ENCODE measurements at regions not wholly inside any gene's neighbourhood (a gene's known extent, or its start where the extent isn't known, plus 50 kb on each side); places are given as distances from the start of the nearest gene placed in this dataset.

DNA sequence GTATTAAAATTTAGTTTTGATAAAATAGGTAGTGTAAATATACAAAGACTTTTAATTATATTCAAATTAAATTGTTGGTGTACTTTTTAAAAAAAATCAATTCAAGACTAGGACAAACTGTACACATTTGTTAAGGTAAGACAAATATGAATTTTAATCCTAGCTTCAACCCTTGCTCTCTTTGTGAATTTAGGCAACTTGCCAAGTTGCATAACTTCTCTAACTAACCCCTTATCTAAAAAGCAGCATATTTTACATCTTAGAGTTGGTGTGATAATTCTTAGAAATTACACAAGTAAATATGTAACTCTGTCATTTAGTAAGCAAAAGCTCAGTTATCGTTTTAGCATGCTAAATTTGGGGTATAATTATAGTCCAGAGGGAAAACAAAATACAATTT is 78.1 kb upstream of the FSTL5 start:
- TF ChIP-seq, protein P1, sequence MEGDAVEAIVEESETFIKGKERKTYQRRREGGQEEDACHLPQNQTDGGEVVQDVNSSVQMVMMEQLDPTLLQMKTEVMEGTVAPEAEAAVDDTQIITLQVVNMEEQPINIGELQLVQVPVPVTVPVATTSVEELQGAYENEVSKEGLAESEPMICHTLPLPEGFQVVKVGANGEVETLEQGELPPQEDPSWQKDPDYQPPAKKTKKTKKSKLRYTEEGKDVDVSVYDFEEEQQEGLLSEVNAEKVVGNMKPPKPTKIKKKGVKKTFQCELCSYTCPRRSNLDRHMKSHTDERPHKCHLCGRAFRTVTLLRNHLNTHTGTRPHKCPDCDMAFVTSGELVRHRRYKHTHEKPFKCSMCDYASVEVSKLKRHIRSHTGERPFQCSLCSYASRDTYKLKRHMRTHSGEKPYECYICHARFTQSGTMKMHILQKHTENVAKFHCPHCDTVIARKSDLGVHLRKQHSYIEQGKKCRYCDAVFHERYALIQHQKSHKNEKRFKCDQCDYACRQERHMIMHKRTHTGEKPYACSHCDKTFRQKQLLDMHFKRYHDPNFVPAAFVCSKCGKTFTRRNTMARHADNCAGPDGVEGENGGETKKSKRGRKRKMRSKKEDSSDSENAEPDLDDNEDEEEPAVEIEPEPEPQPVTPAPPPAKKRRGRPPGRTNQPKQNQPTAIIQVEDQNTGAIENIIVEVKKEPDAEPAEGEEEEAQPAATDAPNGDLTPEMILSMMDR (IDR thresholded peaks at IDR 0.05), result no peak
- no peak for TF ChIP-seq SIN3A (IDR thresholded peaks at IDR 0.05; ENCODE audit: borderline replicate concordance, insufficient read depth, low read depth, low read length)
- no peak for TF ChIP-seq POLR2AphosphoS5 (IDR thresholded peaks at IDR 0.05; ENCODE audit: low read depth, low read length)
- no peak for TF ChIP-seq TCF7L2 (IDR thresholded peaks at IDR 0.05; ENCODE audit: low read depth, low read length)
- TF ChIP-seq, protein P2, sequence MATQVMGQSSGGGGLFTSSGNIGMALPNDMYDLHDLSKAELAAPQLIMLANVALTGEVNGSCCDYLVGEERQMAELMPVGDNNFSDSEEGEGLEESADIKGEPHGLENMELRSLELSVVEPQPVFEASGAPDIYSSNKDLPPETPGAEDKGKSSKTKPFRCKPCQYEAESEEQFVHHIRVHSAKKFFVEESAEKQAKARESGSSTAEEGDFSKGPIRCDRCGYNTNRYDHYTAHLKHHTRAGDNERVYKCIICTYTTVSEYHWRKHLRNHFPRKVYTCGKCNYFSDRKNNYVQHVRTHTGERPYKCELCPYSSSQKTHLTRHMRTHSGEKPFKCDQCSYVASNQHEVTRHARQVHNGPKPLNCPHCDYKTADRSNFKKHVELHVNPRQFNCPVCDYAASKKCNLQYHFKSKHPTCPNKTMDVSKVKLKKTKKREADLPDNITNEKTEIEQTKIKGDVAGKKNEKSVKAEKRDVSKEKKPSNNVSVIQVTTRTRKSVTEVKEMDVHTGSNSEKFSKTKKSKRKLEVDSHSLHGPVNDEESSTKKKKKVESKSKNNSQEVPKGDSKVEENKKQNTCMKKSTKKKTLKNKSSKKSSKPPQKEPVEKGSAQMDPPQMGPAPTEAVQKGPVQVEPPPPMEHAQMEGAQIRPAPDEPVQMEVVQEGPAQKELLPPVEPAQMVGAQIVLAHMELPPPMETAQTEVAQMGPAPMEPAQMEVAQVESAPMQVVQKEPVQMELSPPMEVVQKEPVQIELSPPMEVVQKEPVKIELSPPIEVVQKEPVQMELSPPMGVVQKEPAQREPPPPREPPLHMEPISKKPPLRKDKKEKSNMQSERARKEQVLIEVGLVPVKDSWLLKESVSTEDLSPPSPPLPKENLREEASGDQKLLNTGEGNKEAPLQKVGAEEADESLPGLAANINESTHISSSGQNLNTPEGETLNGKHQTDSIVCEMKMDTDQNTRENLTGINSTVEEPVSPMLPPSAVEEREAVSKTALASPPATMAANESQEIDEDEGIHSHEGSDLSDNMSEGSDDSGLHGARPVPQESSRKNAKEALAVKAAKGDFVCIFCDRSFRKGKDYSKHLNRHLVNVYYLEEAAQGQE (IDR thresholded peaks at IDR 0.05; ENCODE audit: insufficient read depth in 1 of 2, low read depth in 2 of 2, low read length in 1 of 2), result no peak
- H3K27me3 ChIP-seq (ENCODE audit: control insufficient read depth, insufficient read depth, low read length), result no peaks in the 10 kb centered on the region
- no peaks in the 10 kb centered on the region for H3K36me3 ChIP-seq (ENCODE audit: control insufficient read depth, insufficient read depth, low read length)
- no peak for ATAC-seq
- no TSS peak for BruUV-seq (replicated peaks)
- no peak overlapping the region for H3K27ac ChIP-seq (ENCODE audit: low read length)
- POLR2A ChIA-PET, result no interaction called here
- H3K4me3 ChIP-seq (ENCODE audit: low read depth in 2 of 2, low read length in 2 of 2), result no peak overlapping the region
- DNase-seq (ENCODE audit: low read depth, low spot score), result no peak
- CTCF ChIA-PET, result no interaction called here
- H3K9me3 ChIP-seq (ENCODE audit: control insufficient read depth, insufficient read depth, low read depth, low read length), result no peaks in the 10 kb centered on the region
- intact Hi-C loops (cut with micrococcal nuclease; ENCODE audit: unreplicated experiment), result no loop called here
- in situ Hi-C loops (cut with HindIII; ENCODE audit: low pct_unique_long_range_greater_than_20kb, low sequenced_read_pairs), result no loop called here
- no peaks in the 10 kb centered on the region for H3K4me1 ChIP-seq (ENCODE audit: control insufficient read depth, insufficient read depth, low read length)

DNA sequence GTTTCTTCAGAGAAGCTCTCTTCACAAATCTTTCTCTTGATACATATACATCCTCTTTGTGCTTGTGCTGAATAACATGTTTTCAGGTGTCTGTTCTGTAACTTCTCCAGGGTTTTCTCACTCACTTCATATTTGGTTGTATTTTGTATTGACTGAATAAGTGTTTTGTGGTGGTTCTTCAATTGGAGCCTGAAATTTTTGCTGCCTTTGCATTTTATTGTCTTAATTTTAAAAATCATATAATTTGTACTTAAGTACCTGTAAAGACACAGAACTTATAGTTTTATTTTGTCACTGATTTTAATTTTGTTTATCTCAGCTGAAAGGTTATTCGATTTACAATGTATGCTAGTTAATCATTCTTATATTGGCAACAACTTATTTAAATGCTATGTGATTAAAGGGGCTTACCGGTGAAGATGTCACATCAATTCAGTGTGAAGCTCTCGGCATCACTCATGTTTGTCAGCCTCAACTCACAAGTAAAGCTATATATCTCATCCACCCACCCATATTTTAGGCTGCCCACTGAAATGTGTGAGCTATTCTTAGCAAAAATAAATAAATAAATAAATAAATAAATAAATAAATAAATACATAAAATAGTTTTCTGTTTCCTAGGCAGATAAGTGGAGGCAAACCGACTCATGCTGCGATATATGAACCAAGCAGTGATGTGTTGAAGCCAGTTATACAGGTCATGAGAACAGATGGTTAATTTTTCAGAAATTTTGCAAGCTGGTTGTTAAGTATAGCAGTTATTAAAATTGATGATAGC is 76.4 kb upstream of the FSTL5 start:
- BruUV-seq (replicated peaks), result no TSS peak
- no peak for DNase-seq (ENCODE audit: low read depth, low spot score)
- in situ Hi-C loops (cut with HindIII; ENCODE audit: low pct_unique_long_range_greater_than_20kb, low sequenced_read_pairs), result no loop called here
- ChIA-PET CTCF (no interaction called here), POLR2A (no interaction called here)
- H3K27me3 ChIP-seq (ENCODE audit: control insufficient read depth, insufficient read depth, low read length), result no peaks in the 10 kb centered on the region
- H3K4me3 ChIP-seq (ENCODE audit: low read depth in 2 of 2, low read length in 2 of 2), result no peak overlapping the region
- no peaks in the 10 kb centered on the region for H3K36me3 ChIP-seq (ENCODE audit: control insufficient read depth, insufficient read depth, low read length)
- no peak for ATAC-seq
- H3K27ac ChIP-seq (ENCODE audit: low read length), result no peak overlapping the region
- TF ChIP-seq, protein P1 (IDR thresholded peaks at IDR 0.05), result no peak
- no peak for TF ChIP-seq POLR2AphosphoS5 (IDR thresholded peaks at IDR 0.05; ENCODE audit: low read depth, low read length)
- no peak for TF ChIP-seq TCF7L2 (IDR thresholded peaks at IDR 0.05; ENCODE audit: low read depth, low read length)
- no peak for TF ChIP-seq SIN3A (IDR thresholded peaks at IDR 0.05; ENCODE audit: borderline replicate concordance, insufficient read depth, low read depth, low read length)
- TF ChIP-seq, protein P2 (IDR thresholded peaks at IDR 0.05; ENCODE audit: insufficient read depth in 1 of 2, low read depth in 2 of 2, low read length in 1 of 2), result no peak
- intact Hi-C loops (cut with micrococcal nuclease; ENCODE audit: unreplicated experiment), result no loop called here
- no peaks in the 10 kb centered on the region for H3K4me1 ChIP-seq (ENCODE audit: control insufficient read depth, insufficient read depth, low read length)
- no peaks in the 10 kb centered on the region for H3K9me3 ChIP-seq (ENCODE audit: control insufficient read depth, insufficient read depth, low read depth, low read length)

Measured in Panc1 (cell line).